ENCODE measurements at regions not wholly inside any gene's neighbourhood (a gene's known extent, or its start where the extent isn't known, plus 50 kb on each side); places are given as distances from the start of the nearest gene placed in this dataset.
"Not testable (repeated sequence)": the region's sequence is repeated elsewhere in the genome, so short reads cannot be mapped to it uniquely, and the experiment has no call there.

DNA sequence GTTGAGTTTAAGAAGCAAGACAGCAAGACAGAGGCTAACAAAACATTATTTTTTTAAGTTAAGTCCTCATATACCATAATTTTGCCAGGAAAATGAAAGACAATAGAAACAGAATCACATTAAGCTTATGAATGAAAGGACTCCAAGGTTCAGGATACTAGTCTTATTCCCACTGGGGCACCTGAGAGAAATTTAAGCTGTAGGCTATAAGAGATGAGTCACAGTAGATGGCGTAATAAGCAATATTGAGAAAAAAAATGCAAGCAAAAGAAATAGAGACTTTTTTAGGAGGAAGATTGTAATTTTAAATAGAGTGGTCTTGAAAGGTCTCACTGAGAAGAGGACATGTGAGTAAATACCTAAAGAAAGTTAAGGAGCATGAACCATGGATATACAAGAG lies 57.1 kb upstream of the KIF2B start:
- intact Hi-C loops (cut with DNase I, micrococcal nuclease): no loop called here
- peaks cover 15% of the 10 kb centered on the region for H3K9me3 Mint-ChIP-seq (ENCODE audit: low read depth)
- CTCF ChIA-PET: no interaction called here
- ATAC-seq (no peak), DNase-seq (no peak)
- H3K36me3 Mint-ChIP-seq (ENCODE audit: low read depth): no peaks in the 10 kb centered on the region
- no peak overlapping the region for H3K27ac Mint-ChIP-seq
- H3K27me3 Mint-ChIP-seq: no peaks in the 10 kb centered on the region
- H3K4me1 Mint-ChIP-seq: no peaks in the 10 kb centered on the region
- POLR2A ChIA-PET: no interaction called here
- no peak overlapping the region for H3K4me3 Mint-ChIP-seq

DNA sequence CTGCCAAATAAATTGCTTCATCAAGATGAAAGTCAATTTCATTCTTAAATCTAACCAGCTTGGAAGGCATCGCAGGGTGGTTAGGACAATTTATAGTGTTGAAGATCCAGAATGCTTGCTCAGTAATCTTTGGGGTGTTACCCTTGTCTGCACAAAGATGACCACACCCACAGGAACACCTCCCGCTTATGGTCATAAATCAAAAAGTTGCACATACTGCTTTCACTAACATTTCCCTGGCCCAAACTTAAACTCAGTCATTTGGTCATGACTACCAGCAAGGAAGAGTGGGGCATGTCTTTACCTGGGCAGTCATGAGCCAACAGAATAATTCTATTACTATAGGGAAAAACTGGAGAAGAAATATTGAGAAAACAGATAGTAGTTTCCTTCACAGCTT lies 57.6 kb upstream of the KIF2B start:
- POLR2A ChIA-PET: no interaction called here
- intact Hi-C loops (cut with DNase I, micrococcal nuclease): no loop called here

GRCh38 chr17:53757559-53757958 lies 65.2 kb upstream of the KIF2B start:
- no peak for DNase-seq
- ChIA-PET POLR2A (no interaction called here), CTCF (no interaction called here)
- no peaks in the 10 kb centered on the region for H3K9me3 Mint-ChIP-seq (ENCODE audit: low read depth)
- H3K4me3 Mint-ChIP-seq: no peak overlapping the region
- no peak overlapping the region for H3K27ac Mint-ChIP-seq
- no peaks in the 10 kb centered on the region for H3K4me1 Mint-ChIP-seq
- no peaks in the 10 kb centered on the region for H3K36me3 Mint-ChIP-seq (ENCODE audit: low read depth)
- ATAC-seq: no peak
- intact Hi-C loops (cut with DNase I, micrococcal nuclease): no loop called here
- no peaks in the 10 kb centered on the region for H3K27me3 Mint-ChIP-seq

More for the DNA sequence above, 57.6 kb upstream of the KIF2B start:
- CTCF ChIA-PET: no interaction called here
- no peaks in the 10 kb centered on the region for H3K27me3 Mint-ChIP-seq
- H3K36me3 Mint-ChIP-seq (ENCODE audit: low read depth): no peaks in the 10 kb centered on the region
- H3K9me3 Mint-ChIP-seq (ENCODE audit: low read depth): peaks cover 15% of the 10 kb centered on the region
- no peaks in the 10 kb centered on the region for H3K4me1 Mint-ChIP-seq
- ATAC-seq (no peak), DNase-seq (no peak)
- H3K4me3 Mint-ChIP-seq: no peak overlapping the region
- no peak overlapping the region for H3K27ac Mint-ChIP-seq

GRCh38 chr17:53757116-53757515 lies 65.6 kb upstream of the KIF2B start:
- H3K9me3 Mint-ChIP-seq (ENCODE audit: low read depth); H3K4me3 Mint-ChIP-seq; H3K27me3 Mint-ChIP-seq; H3K4me1 Mint-ChIP-seq; POLR2A ChIA-PET; H3K36me3 Mint-ChIP-seq (ENCODE audit: low read depth); intact Hi-C loops (cut with DNase I, micrococcal nuclease); DNase-seq; CTCF ChIA-PET; H3K27ac Mint-ChIP-seq; ATAC-seq: not testable (repeated sequence)

DNA sequence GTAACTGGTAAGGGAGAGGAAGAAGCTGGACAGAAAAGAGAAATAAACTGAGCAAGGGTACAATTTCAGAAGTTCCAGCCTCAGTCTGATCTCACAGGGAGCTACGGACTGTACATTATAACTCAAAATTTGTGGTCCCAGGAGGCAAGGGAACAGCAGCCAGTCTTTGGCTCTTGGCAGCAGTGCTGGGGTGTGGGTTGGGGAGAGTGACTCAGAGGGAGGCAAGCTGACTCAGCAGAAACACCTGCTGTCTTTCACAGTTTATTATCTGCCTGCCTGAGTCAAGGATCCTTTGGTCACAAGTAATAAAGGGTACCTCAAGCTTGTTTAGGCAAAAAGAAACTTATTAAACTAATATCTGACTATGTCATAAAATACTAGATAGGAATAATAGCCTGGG lies 73.5 kb upstream of the KIF2B start:
- Mint-ChIP-seq H3K9me3 (ENCODE audit: low read depth) (peaks cover 16% of the 10 kb centered on the region), H3K4me3 (no peak overlapping the region), H3K27ac (no peak overlapping the region), H3K4me1 (no peaks in the 10 kb centered on the region), H3K27me3 (no peaks in the 10 kb centered on the region), H3K36me3 (ENCODE audit: low read depth) (no peaks in the 10 kb centered on the region)
- ATAC-seq (no peak), DNase-seq (no peak)
- ChIA-PET POLR2A (no interaction called here), CTCF (interaction anchor here (0.7 kb wide), 1 partner anchor 150 kb away, joined by 3 read pairs; no protein-coding TSS in a partner anchor)
- intact Hi-C loops (cut with DNase I, micrococcal nuclease): no loop called here

GRCh38 chr17:53748159-53748820 lies 74.4 kb upstream of the KIF2B start:
- ATAC-seq; H3K4me3 Mint-ChIP-seq; intact Hi-C loops (cut with DNase I, micrococcal nuclease); H3K27me3 Mint-ChIP-seq; DNase-seq; POLR2A ChIA-PET; H3K36me3 Mint-ChIP-seq (ENCODE audit: low read depth); H3K27ac Mint-ChIP-seq; H3K4me1 Mint-ChIP-seq: not testable (repeated sequence)
- CTCF ChIA-PET: interaction anchor here (0.7 kb wide), 1 partner anchor 149 kb away, joined by 3 read pairs; no protein-coding TSS in a partner anchor
- peaks cover 16% of the 10 kb centered on the region for H3K9me3 Mint-ChIP-seq (ENCODE audit: low read depth)

DNA sequence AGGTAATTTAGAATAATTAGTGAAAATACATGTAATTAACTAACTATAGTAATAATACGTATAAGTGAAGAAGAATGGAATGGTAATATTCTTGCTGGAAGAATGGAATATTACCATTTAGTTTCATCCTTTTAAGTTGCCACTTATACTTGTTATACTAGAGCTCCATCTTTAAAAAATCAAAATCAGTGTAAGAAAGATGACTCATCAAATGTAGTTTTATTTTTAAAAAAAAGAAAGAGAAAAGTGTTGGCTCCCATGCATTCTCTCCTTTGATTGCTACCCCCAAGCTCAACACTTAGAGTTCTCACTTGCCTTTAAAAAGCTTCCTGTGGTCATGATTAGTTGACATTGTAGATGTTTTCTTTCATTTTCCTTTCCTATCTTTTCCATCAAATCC lies 82.4 kb upstream of the KIF2B start:
- H3K4me3 Mint-ChIP-seq: no peak overlapping the region

DNA sequence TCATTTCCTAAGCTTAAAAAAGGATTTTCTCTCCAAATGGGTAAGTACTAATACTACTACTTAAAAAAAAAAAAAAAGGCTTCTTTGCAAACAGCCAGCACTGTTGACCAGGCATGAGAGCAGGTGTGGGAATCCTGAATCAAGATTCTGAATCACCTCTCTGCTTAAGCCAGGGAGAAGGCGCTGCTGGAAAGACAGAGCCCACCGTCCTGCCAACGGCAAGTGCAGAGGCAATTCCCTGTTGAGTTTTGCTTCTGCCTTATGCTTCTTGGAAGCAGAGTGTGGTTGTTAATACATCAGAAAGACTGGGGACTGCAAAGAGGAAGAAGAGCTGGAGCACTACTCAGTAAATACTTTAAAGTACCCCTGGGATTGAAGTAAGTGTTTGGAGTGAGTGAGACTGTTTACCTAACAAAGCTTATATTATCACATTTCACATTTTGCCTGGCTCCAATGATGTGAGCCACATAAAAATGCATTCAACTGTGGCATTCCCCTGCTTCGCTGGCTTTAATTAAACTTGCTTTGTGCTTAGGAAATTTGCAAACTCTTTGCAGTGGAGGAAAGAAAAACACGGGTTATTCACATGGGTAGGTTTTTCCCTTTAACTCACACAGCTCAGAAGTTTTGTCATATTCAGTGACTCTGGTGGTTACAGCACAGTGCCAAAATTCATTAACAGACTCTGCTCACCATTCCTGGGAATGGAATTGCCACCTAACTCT lies 86.0 kb upstream of the KIF2B start:
- no peaks in the 10 kb centered on the region for H3K36me3 Mint-ChIP-seq (ENCODE audit: low read depth)
- no peak overlapping the region for H3K27ac Mint-ChIP-seq
- ATAC-seq (no peak), DNase-seq (no peak)
- no peaks in the 10 kb centered on the region for H3K4me1 Mint-ChIP-seq
- no peak overlapping the region for H3K4me3 Mint-ChIP-seq
- ChIA-PET POLR2A (no interaction called here), CTCF (interaction anchor here (0.8 kb wide), 1 partner anchor 1245 kb away, joined by 3 read pairs; no protein-coding TSS in a partner anchor)
- no peaks in the 10 kb centered on the region for H3K27me3 Mint-ChIP-seq
- intact Hi-C loops (cut with DNase I, micrococcal nuclease): no loop called here
- peaks cover 16% of the 10 kb centered on the region for H3K9me3 Mint-ChIP-seq (ENCODE audit: low read depth)

More for the DNA sequence above, 82.4 kb upstream of the KIF2B start:
- no peaks in the 10 kb centered on the region for H3K36me3 Mint-ChIP-seq (ENCODE audit: low read depth)
- H3K4me1 Mint-ChIP-seq: no peaks in the 10 kb centered on the region
- no peak overlapping the region for H3K27ac Mint-ChIP-seq
- no peak for ATAC-seq
- ChIA-PET POLR2A (no interaction called here), CTCF (no interaction called here)
- peaks cover 11% of the 10 kb centered on the region for H3K9me3 Mint-ChIP-seq (ENCODE audit: low read depth)
- H3K27me3 Mint-ChIP-seq: no peaks in the 10 kb centered on the region
- intact Hi-C loops (cut with DNase I, micrococcal nuclease): no loop called here
- no peak for DNase-seq

- ATAC-seq (no peak), DNase-seq (no peak)
- Mint-ChIP-seq H3K36me3 (ENCODE audit: low read depth) (no peaks in the 10 kb centered on the region), H3K27me3 (no peaks in the 10 kb centered on the region), H3K4me1 (no peaks in the 10 kb centered on the region), H3K9me3 (ENCODE audit: low read depth) (peaks cover 7% of the 10 kb centered on the region), H3K4me3 (no peak overlapping the region), H3K27ac (no peak overlapping the region)
- intact Hi-C loops (cut with DNase I, micrococcal nuclease): no loop called here
- POLR2A ChIA-PET: no interaction called here
- CTCF ChIA-PET: no interaction called here
Measured at GRCh38 chr17:53724726-53725125, 98.0 kb upstream of the KIF2B start.

DNA sequence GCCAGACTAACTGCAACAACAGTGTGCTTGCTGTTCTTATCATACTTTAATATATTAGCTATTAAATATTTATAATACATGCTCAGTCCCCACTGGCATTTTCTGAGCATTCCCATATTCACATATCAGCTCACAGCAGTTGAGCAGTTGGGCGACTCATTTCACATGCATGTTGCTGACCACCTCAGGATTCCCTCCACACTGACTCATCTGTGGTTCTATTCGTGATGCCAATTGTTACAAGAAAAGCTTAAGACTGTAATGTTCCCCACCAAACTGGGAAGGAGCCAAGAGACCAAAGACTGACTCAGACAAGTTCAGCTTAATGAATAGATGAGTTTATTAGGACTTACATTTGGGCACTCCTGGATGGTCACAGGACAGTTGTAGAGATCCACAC lies 100.3 kb upstream of the KIF2B start:
- no peak overlapping the region for H3K27ac Mint-ChIP-seq
- no peak overlapping the region for H3K4me3 Mint-ChIP-seq
- CTCF ChIA-PET: no interaction called here
- intact Hi-C loops (cut with DNase I, micrococcal nuclease): no loop called here
- no peaks in the 10 kb centered on the region for H3K9me3 Mint-ChIP-seq (ENCODE audit: low read depth)
- H3K36me3 Mint-ChIP-seq (ENCODE audit: low read depth): no peaks in the 10 kb centered on the region
- H3K27me3 Mint-ChIP-seq: no peaks in the 10 kb centered on the region
- POLR2A ChIA-PET: no interaction called here
- no peak for ATAC-seq
- H3K4me1 Mint-ChIP-seq: no peaks in the 10 kb centered on the region
- DNase-seq: no peak

DNA sequence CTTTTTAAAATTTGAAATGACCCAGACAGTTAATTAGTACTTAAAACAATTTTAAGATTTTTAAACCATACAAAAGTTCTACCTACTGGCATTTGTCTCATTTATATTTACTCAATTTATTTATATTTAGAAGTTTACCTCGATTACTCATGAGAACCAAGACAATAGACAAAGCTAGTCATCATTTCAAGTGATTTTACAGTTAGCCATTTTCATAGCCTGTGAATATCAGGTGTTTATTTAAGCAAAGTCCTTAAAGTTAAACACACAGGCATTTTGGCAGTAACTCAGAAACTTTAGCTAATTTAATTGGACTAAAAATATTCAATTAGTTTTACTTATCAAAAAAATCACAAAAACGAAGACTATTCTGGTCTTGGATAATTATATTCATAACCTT lies 101.6 kb upstream of the KIF2B start:
- no peak overlapping the region for H3K27ac Mint-ChIP-seq
- intact Hi-C loops (cut with DNase I, micrococcal nuclease): no loop called here
- DNase-seq (no peak), ATAC-seq (no peak)
- no peaks in the 10 kb centered on the region for H3K9me3 Mint-ChIP-seq (ENCODE audit: low read depth)
- no peaks in the 10 kb centered on the region for H3K36me3 Mint-ChIP-seq (ENCODE audit: low read depth)
- H3K4me3 Mint-ChIP-seq: no peak overlapping the region
- POLR2A ChIA-PET: no interaction called here
- CTCF ChIA-PET: no interaction called here
- H3K27me3 Mint-ChIP-seq: no peaks in the 10 kb centered on the region
- no peaks in the 10 kb centered on the region for H3K4me1 Mint-ChIP-seq

DNA sequence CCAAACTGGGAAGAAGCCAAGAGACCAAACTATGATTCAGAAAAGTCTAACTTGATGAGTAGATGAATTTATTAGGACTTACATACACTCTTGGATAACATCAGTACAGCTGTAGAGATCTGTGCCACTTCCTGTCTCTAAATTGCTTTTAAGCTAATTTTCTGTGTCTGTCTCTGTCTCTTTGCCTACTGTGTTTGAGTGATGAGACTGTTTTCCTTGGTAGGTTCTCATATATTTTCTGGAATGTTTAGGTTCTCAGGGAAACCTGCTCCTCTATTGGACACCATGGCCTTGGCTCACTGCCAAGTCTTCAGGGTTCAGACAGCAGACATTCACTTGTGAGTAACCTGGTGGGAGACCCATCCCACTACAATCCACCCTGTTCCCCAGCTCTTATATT lies 103.5 kb upstream of the KIF2B start:
- Mint-ChIP-seq H3K4me1 (no peaks in the 10 kb centered on the region), H3K27me3 (no peaks in the 10 kb centered on the region), H3K27ac (no peak overlapping the region), H3K36me3 (ENCODE audit: low read depth) (no peaks in the 10 kb centered on the region), H3K4me3 (no peak overlapping the region), H3K9me3 (ENCODE audit: low read depth) (no peaks in the 10 kb centered on the region)
- intact Hi-C loops (cut with DNase I, micrococcal nuclease): no loop called here
- ChIA-PET CTCF (no interaction called here), POLR2A (no interaction called here)
- no peak for DNase-seq
- ATAC-seq: no peak
